ENCODE measurements at regions not wholly inside any gene's neighbourhood (a gene's known extent, or its start where the extent isn't known, plus 50 kb on each side); places are given as distances from the start of the nearest gene placed in this dataset.

- Histone ChIP-seq H3K4me3 (replicated peaks in 1 of 3; ENCODE audit: insufficient read depth in 1 of 3, low read depth in 1 of 3, low read length in 3 of 3) (no peak overlapping the region), H3K9ac (replicated peaks; ENCODE audit: extremely low read depth, insufficient read depth, low read length) (no peak overlapping the region), H3K27me3 (ENCODE audit: control insufficient read depth in 2 of 2, insufficient read depth in 2 of 2, low read length in 2 of 2) (no peaks in the 10 kb centered on the region), H3K9me1 (replicated peaks; ENCODE audit: control insufficient read depth, extremely low read depth, insufficient read depth, low read length) (no peaks in the 10 kb centered on the region), H3K36me3 (ENCODE audit: control insufficient read depth in 2 of 2, extremely low read depth in 1 of 2, insufficient read depth in 2 of 2, low read length in 2 of 2) (no peaks in the 10 kb centered on the region), H4K20me1 (replicated peaks; ENCODE audit: control insufficient read depth, extremely low read depth, insufficient read depth, low read length) (no peaks in the 10 kb centered on the region), H3K4me2 (ENCODE audit: insufficient read depth, low read length) (no peak overlapping the region), H2AFZ (ENCODE audit: low read depth, low read length) (no peak overlapping the region), H3K27ac (ENCODE audit: insufficient read depth, low read depth, low read length) (no peak overlapping the region), H3K79me2 (ENCODE audit: control insufficient read depth, insufficient read depth, low read length) (no peaks in the 10 kb centered on the region), H3K9me3 (replicated peaks; ENCODE audit: control insufficient read depth, insufficient read depth, low read length) (no peaks in the 10 kb centered on the region), H3K4me1 (ENCODE audit: control insufficient read depth, extremely low read depth, insufficient read depth, low read length) (no peaks in the 10 kb centered on the region)
- no peak for DNase-seq (ENCODE audit: low read depth, low spot score)
- no peak for FAIRE-seq
- dilution Hi-C loops (cut with MboI; ENCODE audit: extremely low pct_ligation_motif_present, low sequenced_read_pairs) = no loop called here
- BruUV-seq (replicated peaks) = no TSS peak
- intact Hi-C loops (cut with micrococcal nuclease) = no loop called here
- ChIA-PET CTCF (no interaction called here), POLR2A (no interaction called here)
- no peak for TF ChIP-seq MAX (IDR thresholded peaks at IDR 0.05; ENCODE audit: insufficient read depth, insufficient read length)
- TF ChIP-seq POLR2AphosphoS5 (IDR thresholded peaks at IDR 0.05; ENCODE audit: insufficient read depth, low read depth, low read length) = no peak
- no peak for TF ChIP-seq EZH2 (IDR thresholded peaks at IDR 0.05; ENCODE audit: borderline replicate concordance, low read depth, low read length, severe bottlenecking)
- TF ChIP-seq GATA2 (IDR thresholded peaks at IDR 0.05; ENCODE audit: insufficient read depth, insufficient read length, low read depth, low read length) = no peak
- TF ChIP-seq CTCF (IDR thresholded peaks at IDR 0.05; ENCODE audit: extremely low read depth in 1 of 2, insufficient read depth in 1 of 2, low read depth in 1 of 2, low read length in 2 of 2) = no peak
- no peak for TF ChIP-seq JUN (IDR thresholded peaks at IDR 0.05; ENCODE audit: borderline replicate concordance, insufficient read depth, insufficient read length, low read depth)
- no peak for TF ChIP-seq POLR2A (IDR thresholded peaks at IDR 0.05; ENCODE audit: low read depth, low read length)
- TF ChIP-seq FOS (IDR thresholded peaks at IDR 0.05; ENCODE audit: borderline replicate concordance, insufficient read depth, low read length) = no peak
- no peak for TF ChIP-seq MYC (IDR thresholded peaks at IDR 0.05; ENCODE audit: low read depth, low read length)
These were observed 224.8 kb upstream of the RREB1 start for GRCh38 chr6:6883011-6883410.
